ENCODE measurements at regions not wholly inside any gene's neighbourhood (a gene's known extent, or its start where the extent isn't known, plus 50 kb on each side); places are given as distances from the start of the nearest gene placed in this dataset.

- H3K4me3 Mint-ChIP-seq = no peak overlapping the region
- no peaks in the 10 kb centered on the region for H3K4me1 Mint-ChIP-seq
- H3K27me3 Mint-ChIP-seq = no peaks in the 10 kb centered on the region
- peaks cover 4% of the 10 kb centered on the region for H3K9me3 Mint-ChIP-seq
- H3K27ac Mint-ChIP-seq = no peak overlapping the region
- DNase-seq (no peak), ATAC-seq (ENCODE audit: low read depth) (no peak)
- no peaks in the 10 kb centered on the region for H3K36me3 Mint-ChIP-seq (ENCODE audit: low read depth)
- ChIA-PET CTCF (no interaction called here), POLR2A (no interaction called here)
- TF ChIP-seq CTCF (IDR thresholded peaks at IDR 0.05) = no peak
- intact Hi-C loops (cut with micrococcal nuclease) = no loop called here
Measured at GRCh38 chr20:60948224-60948623, 303.8 kb upstream of the CDH4 start.

- Mint-ChIP-seq H3K27ac (no peak overlapping the region), H3K27me3 (no peaks in the 10 kb centered on the region), H3K4me3 (no peak overlapping the region), H3K9me3 (peaks cover 4% of the 10 kb centered on the region), H3K4me1 (no peaks in the 10 kb centered on the region), H3K36me3 (ENCODE audit: low read depth) (no peaks in the 10 kb centered on the region)
- ChIA-PET POLR2A (no interaction called here), CTCF (no interaction called here)
- ATAC-seq (ENCODE audit: low read depth) (no peak), DNase-seq (no peak)
- intact Hi-C loops (cut with micrococcal nuclease) = no loop called here
- TF ChIP-seq CTCF (IDR thresholded peaks at IDR 0.05) = no peak
Measured at GRCh38 chr20:60950561-60950960, 301.5 kb upstream of the CDH4 start.

GRCh38 chr20:60950974-60951373 is 301.1 kb upstream of the CDH4 start:
- intact Hi-C loops (cut with micrococcal nuclease) = no loop called here
- no peak for TF ChIP-seq CTCF (IDR thresholded peaks at IDR 0.05)
- H3K27me3 Mint-ChIP-seq = no peaks in the 10 kb centered on the region
- DNase-seq (no peak), ATAC-seq (ENCODE audit: low read depth) (no peak)
- H3K4me1 Mint-ChIP-seq = no peaks in the 10 kb centered on the region
- ChIA-PET CTCF (no interaction called here), POLR2A (no interaction called here)
- no peaks in the 10 kb centered on the region for H3K36me3 Mint-ChIP-seq (ENCODE audit: low read depth)
- no peak overlapping the region for H3K27ac Mint-ChIP-seq
- H3K9me3 Mint-ChIP-seq = peaks cover 4% of the 10 kb centered on the region
- no peak overlapping the region for H3K4me3 Mint-ChIP-seq

- POLR2A ChIA-PET = no interaction called here
- DNase-seq (no peak), ATAC-seq (ENCODE audit: low read depth) (no peak)
Measured at GRCh38 chr20:60952861-60953260, 299.2 kb upstream of the CDH4 start.

GRCh38 chr20:60953321-60953720 is 298.7 kb upstream of the CDH4 start:
- ATAC-seq (ENCODE audit: low read depth) (no peak), DNase-seq (no peak)
- Mint-ChIP-seq H3K9me3 (no peaks in the 10 kb centered on the region), H3K27ac (no peak overlapping the region), H3K27me3 (no peaks in the 10 kb centered on the region), H3K4me3 (no peak overlapping the region), H3K36me3 (ENCODE audit: low read depth) (no peaks in the 10 kb centered on the region), H3K4me1 (no peaks in the 10 kb centered on the region)
- ChIA-PET POLR2A (no interaction called here), CTCF (no interaction called here)
- intact Hi-C loops (cut with micrococcal nuclease) = no loop called here
- no peak for TF ChIP-seq CTCF (IDR thresholded peaks at IDR 0.05)

More at GRCh38 chr20:60952861-60953260, 299.2 kb upstream of the CDH4 start:
- no peaks in the 10 kb centered on the region for H3K9me3 Mint-ChIP-seq
- no peaks in the 10 kb centered on the region for H3K4me1 Mint-ChIP-seq
- intact Hi-C loops (cut with micrococcal nuclease) = no loop called here
- H3K4me3 Mint-ChIP-seq = no peak overlapping the region
- no peak overlapping the region for H3K27ac Mint-ChIP-seq
- TF ChIP-seq CTCF (IDR thresholded peaks at IDR 0.05) = no peak
- CTCF ChIA-PET = no interaction called here
- H3K36me3 Mint-ChIP-seq (ENCODE audit: low read depth) = no peaks in the 10 kb centered on the region
- H3K27me3 Mint-ChIP-seq = no peaks in the 10 kb centered on the region

Data from activated B cell treated with CpG ODN at 0.5 μM for 24 hours (primary cell).